SK-N-SH (cell line): ENCODE measurements at regions not wholly inside any gene's neighbourhood (a gene's known extent, or its start where the extent isn't known, plus 50 kb on each side); places are given as distances from the start of the nearest gene placed in this dataset.

ENCODE experiments used
- CTCF ChIA-PET: fragments of 300-600, 350-600 bp; formaldehyde crosslinking; extraction: SDS; loops from one replicate; lab custom pipeline; 2021; lab: Yijun Ruan, JAX
- POLR2A ChIA-PET: fragments of 350-600 bp; sonication (Branson Sonifier 250); formaldehyde crosslinking; extraction: SDS; loops from one replicate; lab custom pipeline; 2020; ENCODE audit warnings: antibody characterized with exemption, inconsistent platforms; lab: Yijun Ruan, JAX
- DNase-seq: peaks from one replicate; pipeline ENCODE4 v3.0.0; 2012
- H2AFZ ChIP-seq: fragments of 200-600 bp; sonication (generic); 2 replicates; pipeline ENCODE4 v1.8.1; 2016; ENCODE audit warnings: antibody characterized with exemption, mild to moderate bottlenecking, low read depth
- H3F3A ChIP-seq: fragments of 200-600 bp; sonication (generic); replicated peaks from 2 replicates; pipeline ENCODE3; 2016; ENCODE audit warnings: antibody characterized with exemption, mild to moderate bottlenecking; ENCODE audit not compliant: insufficient read depth
- H3K27ac ChIP-seq, 2 experiments: fragments of 200-500 bp in 1 of 2; fragments of 200-600 bp in 1 of 2; sonication (Bioruptor generic) in 1 of 2; sonication (generic), shearing (Covaris generic) in 1 of 2; 2 replicates each; pipeline versions ENCODE4 v1.5.1 to v1.6.1; 2014 to 2016; ENCODE audit warnings: low read depth in 2 of 2, inconsistent platforms in 1 of 2, low read length in 1 of 2, mild to moderate bottlenecking in 1 of 2, mixed read lengths in 1 of 2
- H3K27me3 ChIP-seq: fragments of 200-600 bp; sonication (generic), shearing (Covaris generic); 2 replicates; pipeline ENCODE4 v1.6.1; 2016; ENCODE audit warnings: mixed run types; ENCODE audit not compliant: insufficient read depth
- H3K36me3 ChIP-seq, 2 experiments: fragments of 200-500 bp in 1 of 2; fragments of 200-600 bp in 1 of 2; sonication (Bioruptor generic) in 1 of 2; sonication (generic) in 1 of 2; replicated peaks in 1 of 2; 2 replicates each; pipeline versions ENCODE3 to v1.5.1; 2014 to 2016; ENCODE audit warnings: low read length in 1 of 2, mild to moderate bottlenecking in 1 of 2; ENCODE audit not compliant: insufficient read depth in 2 of 2, control insufficient read depth in 1 of 2
- H3K4me1 ChIP-seq, 2 experiments: fragments of 200-500 bp in 1 of 2; fragments of 200-600 bp in 1 of 2; sonication (Bioruptor generic) in 1 of 2; sonication (generic), shearing (Covaris generic) in 1 of 2; 2 replicates each; pipeline versions ENCODE4 v1.5.1 to v1.6.1; 2014 to 2016; ENCODE audit warnings: low read depth in 1 of 2, low read length in 1 of 2, mixed run types in 1 of 2; ENCODE audit not compliant: insufficient read depth in 2 of 2, control insufficient read depth in 1 of 2
- H3K4me2 ChIP-seq: fragments of 200-600 bp; sonication (generic), shearing (Covaris generic); 2 replicates; pipeline ENCODE4 v1.6.1; 2017; ENCODE audit warnings: mixed run types
- H3K4me3 ChIP-seq, 2 experiments: fragments of 200-500 bp in 1 of 2; fragments of 200-600 bp in 1 of 2; sonication (Bioruptor generic) in 1 of 2; sonication (generic), shearing (Covaris generic) in 1 of 2; 2 replicates each; pipeline versions ENCODE4 v1.5.1 to v1.8.1; 2014 to 2016; ENCODE audit warnings: low read depth in 2 of 2, inconsistent platforms in 1 of 2, low read length in 1 of 2, mild to moderate bottlenecking in 1 of 2, mixed read lengths in 1 of 2, moderate library complexity in 1 of 2
- H3K79me2 ChIP-seq: fragments of 200-600 bp; sonication (generic); 2 replicates; pipeline ENCODE4 v1.8.1; 2017; ENCODE audit warnings: mild to moderate bottlenecking; ENCODE audit not compliant: insufficient read depth
- H3K9ac ChIP-seq: fragments of 200-600 bp; sonication (generic); 2 replicates; pipeline ENCODE4 v1.6.1; 2017; ENCODE audit warnings: mixed run types
- H3K9me2 ChIP-seq: fragments of 200-600 bp; sonication (generic); 2 replicates; pipeline ENCODE4 v1.6.1; 2017; ENCODE audit warnings: mixed run types
- H3K9me3 ChIP-seq: fragments of 200-600 bp; sonication (generic); 2 replicates; pipeline ENCODE4 v1.6.1; 2017; ENCODE audit warnings: mixed run types, mild to moderate bottlenecking, moderate library complexity
- H4K20me1 ChIP-seq: fragments of 200-600 bp; sonication (generic); 2 replicates; pipeline ENCODE4 v1.6.1; 2017; ENCODE audit warnings: mild to moderate bottlenecking, mixed run types; ENCODE audit not compliant: insufficient read depth
- ELF1 ChIP-seq: IDR thresholded peaks from 2 replicates; pipeline ENCODE4 v1.4.0; 2012
- GABPA ChIP-seq: IDR thresholded peaks from 2 replicates; pipeline ENCODE4 v1.4.0; 2012; ENCODE audit warnings: low read depth, mild to moderate bottlenecking
- JUND ChIP-seq: IDR thresholded peaks from 2 replicates; pipeline ENCODE4 v1.4.0; 2012
- MEF2A ChIP-seq: IDR thresholded peaks from 2 replicates; pipeline ENCODE4 v1.4.0; 2012; ENCODE audit warnings: low read depth, borderline replicate concordance
- MXI1 ChIP-seq: IDR thresholded peaks from 2 replicates; pipeline ENCODE4 v1.6.1; 2012; ENCODE audit warnings: mild to moderate bottlenecking, low read depth, low read length, improper control_type of control experiment
- NRF1 ChIP-seq: IDR thresholded peaks from 2 replicates; pipeline ENCODE4 v1.6.1; 2012; ENCODE audit warnings: low read depth, mild to moderate bottlenecking, low read length
- POLR2AphosphoS5 ChIP-seq: IDR thresholded peaks from 2 replicates; pipeline ENCODE4 v1.6.1; 2012; ENCODE audit warnings: low read depth, low read length
- RAD21 ChIP-seq: IDR thresholded peaks from 2 replicates; pipeline ENCODE4 v1.6.1; 2012; ENCODE audit warnings: mild to moderate bottlenecking, low read length
- RFX5 ChIP-seq: IDR thresholded peaks from 2 replicates; pipeline ENCODE4 v1.6.1; 2012; ENCODE audit warnings: mild to moderate bottlenecking, improper control_type of control experiment, low read length
- SIN3A ChIP-seq: IDR thresholded peaks from 2 replicates; pipeline ENCODE4 v1.6.1; 2012; ENCODE audit warnings: low read depth, mild to moderate bottlenecking, low read length, moderate library complexity, borderline replicate concordance
- SMC3 ChIP-seq: IDR thresholded peaks from 2 replicates; pipeline ENCODE4 v1.6.1; 2012; ENCODE audit warnings: low read depth, low read length, improper control_type of control experiment
- TAF1 ChIP-seq: IDR thresholded peaks from 2 replicates; pipeline ENCODE4 v1.6.1; 2012; ENCODE audit warnings: low read depth, mild to moderate bottlenecking, low read length, moderate library complexity, borderline replicate concordance
- WGBS: methylation state at CpG from one replicate; pipeline ENCODE4 v1.1.6; 2017; ENCODE audit warnings: low lambda C conversion rate; 5-methylcytosine and 5-hydroxymethylcytosine counted together
- TF ChIP-seq, protein P1 (sequence below): IDR thresholded peaks from 2 replicates; pipeline ENCODE4 v1.4.0; 2012; ENCODE audit warnings: low read depth, borderline replicate concordance
- TF ChIP-seq, protein P2 (sequence below): fragments of 200-600 bp; sonication (generic); IDR thresholded peaks from 2 replicates; pipeline ENCODE4 v1.6.1; 2017; ENCODE audit warnings: antibody characterized with exemption, mild to moderate bottlenecking, moderate library complexity
- TF ChIP-seq, protein P3 (sequence below): fragments of 150-350 bp; IDR thresholded peaks from 2 replicates; pipeline ENCODE4 v1.6.1; 2016; ENCODE audit warnings: mild to moderate bottlenecking, low read depth, low read length

GRCh38 chr18:56461151-56461550, 177.2 kb downstream of the TXNL1 start (continued):
- TF ChIP-seq, protein P1, sequence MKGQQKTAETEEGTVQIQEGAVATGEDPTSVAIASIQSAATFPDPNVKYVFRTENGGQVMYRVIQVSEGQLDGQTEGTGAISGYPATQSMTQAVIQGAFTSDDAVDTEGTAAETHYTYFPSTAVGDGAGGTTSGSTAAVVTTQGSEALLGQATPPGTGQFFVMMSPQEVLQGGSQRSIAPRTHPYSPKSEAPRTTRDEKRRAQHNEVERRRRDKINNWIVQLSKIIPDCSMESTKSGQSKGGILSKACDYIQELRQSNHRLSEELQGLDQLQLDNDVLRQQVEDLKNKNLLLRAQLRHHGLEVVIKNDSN = no peak
- no peak for TF ChIP-seq NRF1
- no peak for TF ChIP-seq SMC3
- TF ChIP-seq, protein P2, sequence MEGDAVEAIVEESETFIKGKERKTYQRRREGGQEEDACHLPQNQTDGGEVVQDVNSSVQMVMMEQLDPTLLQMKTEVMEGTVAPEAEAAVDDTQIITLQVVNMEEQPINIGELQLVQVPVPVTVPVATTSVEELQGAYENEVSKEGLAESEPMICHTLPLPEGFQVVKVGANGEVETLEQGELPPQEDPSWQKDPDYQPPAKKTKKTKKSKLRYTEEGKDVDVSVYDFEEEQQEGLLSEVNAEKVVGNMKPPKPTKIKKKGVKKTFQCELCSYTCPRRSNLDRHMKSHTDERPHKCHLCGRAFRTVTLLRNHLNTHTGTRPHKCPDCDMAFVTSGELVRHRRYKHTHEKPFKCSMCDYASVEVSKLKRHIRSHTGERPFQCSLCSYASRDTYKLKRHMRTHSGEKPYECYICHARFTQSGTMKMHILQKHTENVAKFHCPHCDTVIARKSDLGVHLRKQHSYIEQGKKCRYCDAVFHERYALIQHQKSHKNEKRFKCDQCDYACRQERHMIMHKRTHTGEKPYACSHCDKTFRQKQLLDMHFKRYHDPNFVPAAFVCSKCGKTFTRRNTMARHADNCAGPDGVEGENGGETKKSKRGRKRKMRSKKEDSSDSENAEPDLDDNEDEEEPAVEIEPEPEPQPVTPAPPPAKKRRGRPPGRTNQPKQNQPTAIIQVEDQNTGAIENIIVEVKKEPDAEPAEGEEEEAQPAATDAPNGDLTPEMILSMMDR = no peak
- TF ChIP-seq, all 33 proteins: peak for 0

GRCh38 chr18:56460581-56460980, 177.8 kb downstream of the TXNL1 start:
- Histone ChIP-seq H2AFZ (no peak overlapping the region), H3K79me2 (no peaks in the 10 kb centered on the region), H3K27me3 (no peaks in the 10 kb centered on the region; the same call in 1 of the 2 replicates), H3K9me2 (no peaks in the 10 kb centered on the region), H3K4me1 (no peaks in the 10 kb centered on the region), H3K36me3 (no peaks in the 10 kb centered on the region), H3K27ac (no peak overlapping the region), H4K20me1 (no peaks in the 10 kb centered on the region), H3K4me3 (no peak overlapping the region), H3K9ac (no peak overlapping the region), H3K9me3 (no peaks in the 10 kb centered on the region), H3F3A (no peaks in the 10 kb centered on the region), H3K4me2 (no peak overlapping the region)
- ChIA-PET POLR2A (no interaction called here), CTCF (interaction anchor here (1.5 to 1.9 kb wide), 2 partner anchors 10 to 14 kb away, joined by 3 to 5 read pairs; no protein-coding TSS in a partner anchor)
- no peak for DNase-seq
- 38% methylated on average over 3 of the region's 3 CpGs for WGBS
- no peak for TF ChIP-seq NRF1
- TF ChIP-seq, all 33 proteins: peak for 0

- H3K4me3 ChIP-seq = no peak overlapping the region
- ChIA-PET CTCF (no interaction called here), POLR2A (interaction anchor here (0.6 kb wide), 1 partner anchor 646 kb away, joined by 3 read pairs; no protein-coding TSS in a partner anchor)
- no peaks in the 10 kb centered on the region; the same call in 1 of the 2 replicates for H3K27me3 ChIP-seq
- H2AFZ ChIP-seq = no peak overlapping the region
- H3K9me3 ChIP-seq = no peaks in the 10 kb centered on the region
- 63% methylated on average over 13 of the region's 13 CpGs for WGBS
- H3K79me2 ChIP-seq = no peaks in the 10 kb centered on the region
- H3K9me2 ChIP-seq = no peaks in the 10 kb centered on the region
- H4K20me1 ChIP-seq = no peaks in the 10 kb centered on the region
- no peak overlapping the region for H3K27ac ChIP-seq
- DNase-seq = no peak
- TF ChIP-seq GABPA = no peak
- TF ChIP-seq TAF1 = no peak
- TF ChIP-seq ELF1 = no peak
- no peak for TF ChIP-seq RFX5
- TF ChIP-seq, protein P3, sequence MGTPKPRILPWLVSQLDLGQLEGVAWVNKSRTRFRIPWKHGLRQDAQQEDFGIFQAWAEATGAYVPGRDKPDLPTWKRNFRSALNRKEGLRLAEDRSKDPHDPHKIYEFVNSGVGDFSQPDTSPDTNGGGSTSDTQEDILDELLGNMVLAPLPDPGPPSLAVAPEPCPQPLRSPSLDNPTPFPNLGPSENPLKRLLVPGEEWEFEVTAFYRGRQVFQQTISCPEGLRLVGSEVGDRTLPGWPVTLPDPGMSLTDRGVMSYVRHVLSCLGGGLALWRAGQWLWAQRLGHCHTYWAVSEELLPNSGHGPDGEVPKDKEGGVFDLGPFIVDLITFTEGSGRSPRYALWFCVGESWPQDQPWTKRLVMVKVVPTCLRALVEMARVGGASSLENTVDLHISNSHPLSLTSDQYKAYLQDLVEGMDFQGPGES = no peak
- TF ChIP-seq SIN3A = no peak
- TF ChIP-seq MEF2A = no peak
- TF ChIP-seq, protein P2 = no peak
- TF ChIP-seq RAD21 = no peak
- no peak for TF ChIP-seq JUND
- TF ChIP-seq MXI1 = no peak
- no peak for TF ChIP-seq POLR2AphosphoS5
- H3K9ac ChIP-seq = no peak overlapping the region
- no peaks in the 10 kb centered on the region for H3F3A ChIP-seq
- H3K4me1 ChIP-seq = no peaks in the 10 kb centered on the region
- H3K36me3 ChIP-seq = no peaks in the 10 kb centered on the region
- no peak overlapping the region for H3K4me2 ChIP-seq
These were observed 179.4 kb downstream of the TXNL1 start for GRCh38 chr18:56458770-56459712.
